ENCODE measurements at regions not wholly inside any gene's neighbourhood (a gene's known extent, or its start where the extent isn't known, plus 50 kb on each side); places are given as distances from the start of the nearest gene placed in this dataset.

DNA sequence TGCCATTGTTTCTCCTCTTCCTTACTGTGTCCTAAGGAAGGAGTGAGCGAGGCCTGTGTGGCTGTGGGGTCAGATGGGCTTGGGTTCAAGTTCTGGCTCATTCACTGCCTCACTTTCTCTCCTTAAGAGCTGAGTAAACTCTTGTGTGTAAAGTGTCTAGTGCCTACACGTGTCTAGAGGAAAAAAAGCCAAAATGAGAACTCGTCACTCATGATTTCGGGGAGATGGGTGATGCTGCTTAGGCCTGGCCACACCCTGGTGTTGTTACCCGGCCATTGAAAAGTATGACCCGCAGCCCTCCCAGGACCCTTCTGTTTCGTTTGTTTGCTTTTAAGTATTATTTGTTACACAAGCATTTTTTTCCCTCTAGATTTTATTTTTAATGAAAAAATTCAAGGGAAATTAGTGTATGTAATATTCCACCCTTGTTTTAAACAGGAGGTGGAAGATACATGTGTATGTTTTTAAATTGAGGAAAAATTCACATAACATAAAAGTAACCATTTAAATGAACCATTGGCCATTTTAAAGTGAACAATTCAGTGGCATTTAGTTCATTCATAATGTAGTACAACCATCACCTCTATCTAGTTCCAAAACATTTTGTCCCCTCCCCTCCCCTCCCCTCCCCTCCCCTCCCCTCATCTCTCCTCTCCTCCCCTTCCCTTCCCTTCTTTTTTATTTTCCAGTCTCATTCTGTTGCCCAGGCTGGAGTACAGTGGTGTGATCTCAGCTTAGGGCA is 71.0 kb downstream of the CEBPB start:
- TF ChIP-seq, protein P1, sequence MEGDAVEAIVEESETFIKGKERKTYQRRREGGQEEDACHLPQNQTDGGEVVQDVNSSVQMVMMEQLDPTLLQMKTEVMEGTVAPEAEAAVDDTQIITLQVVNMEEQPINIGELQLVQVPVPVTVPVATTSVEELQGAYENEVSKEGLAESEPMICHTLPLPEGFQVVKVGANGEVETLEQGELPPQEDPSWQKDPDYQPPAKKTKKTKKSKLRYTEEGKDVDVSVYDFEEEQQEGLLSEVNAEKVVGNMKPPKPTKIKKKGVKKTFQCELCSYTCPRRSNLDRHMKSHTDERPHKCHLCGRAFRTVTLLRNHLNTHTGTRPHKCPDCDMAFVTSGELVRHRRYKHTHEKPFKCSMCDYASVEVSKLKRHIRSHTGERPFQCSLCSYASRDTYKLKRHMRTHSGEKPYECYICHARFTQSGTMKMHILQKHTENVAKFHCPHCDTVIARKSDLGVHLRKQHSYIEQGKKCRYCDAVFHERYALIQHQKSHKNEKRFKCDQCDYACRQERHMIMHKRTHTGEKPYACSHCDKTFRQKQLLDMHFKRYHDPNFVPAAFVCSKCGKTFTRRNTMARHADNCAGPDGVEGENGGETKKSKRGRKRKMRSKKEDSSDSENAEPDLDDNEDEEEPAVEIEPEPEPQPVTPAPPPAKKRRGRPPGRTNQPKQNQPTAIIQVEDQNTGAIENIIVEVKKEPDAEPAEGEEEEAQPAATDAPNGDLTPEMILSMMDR (IDR thresholded peaks at IDR 0.05) = no peak

DNA sequence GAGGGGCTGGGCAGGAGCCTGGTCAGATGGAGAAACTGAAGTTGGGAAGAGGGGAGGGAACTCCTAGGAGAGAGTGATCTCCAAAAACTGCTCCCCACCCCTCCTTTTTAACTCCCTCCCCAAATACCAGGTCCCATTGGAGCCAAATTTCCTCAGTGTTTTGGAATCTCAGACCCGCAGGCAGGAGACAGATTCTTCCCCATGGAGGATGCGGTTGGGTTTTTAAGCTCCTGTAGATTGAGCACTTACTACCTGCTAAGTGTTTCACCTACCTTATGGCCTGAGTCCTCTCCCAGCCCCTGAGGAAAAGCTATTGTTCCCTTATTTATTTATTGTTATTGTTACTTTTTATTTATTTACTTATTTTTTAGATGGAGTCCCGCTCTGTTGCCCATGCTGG is 73.2 kb downstream of the CEBPB start:
- TF ChIP-seq, protein P1 (IDR thresholded peaks at IDR 0.05) = no peak

DNA sequence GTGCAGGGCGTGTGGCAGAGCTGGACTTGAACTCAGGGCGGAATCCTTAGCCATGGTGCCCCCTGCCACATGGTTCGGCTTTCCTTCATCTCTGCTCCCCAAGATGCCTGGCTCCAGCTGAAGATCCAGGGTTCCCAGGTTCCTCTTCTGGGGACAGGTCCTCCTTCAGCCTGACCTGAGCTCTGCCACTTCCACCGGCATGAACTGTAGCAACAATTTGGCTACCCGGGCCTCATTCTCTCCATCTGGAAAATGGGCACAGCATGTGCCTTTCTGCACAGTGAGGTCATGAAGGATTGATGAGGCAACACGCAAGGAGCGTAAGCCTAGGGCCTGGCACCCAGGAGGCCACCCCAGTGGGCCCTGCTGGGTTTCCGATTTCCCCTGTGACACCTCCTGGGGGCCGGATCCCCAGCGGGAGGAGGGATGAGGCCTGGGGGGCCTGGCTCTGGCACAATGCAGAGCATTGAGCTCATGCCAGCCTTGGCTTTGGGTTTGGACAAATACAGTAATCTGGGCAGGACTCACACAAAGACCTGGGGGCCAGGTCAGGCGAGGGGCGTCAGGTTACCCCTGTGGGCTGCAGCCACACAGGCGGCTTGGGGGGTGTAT is 74.0 kb downstream of the CEBPB start:
- TF ChIP-seq, protein P1 (IDR thresholded peaks at IDR 0.05) = no peak

DNA sequence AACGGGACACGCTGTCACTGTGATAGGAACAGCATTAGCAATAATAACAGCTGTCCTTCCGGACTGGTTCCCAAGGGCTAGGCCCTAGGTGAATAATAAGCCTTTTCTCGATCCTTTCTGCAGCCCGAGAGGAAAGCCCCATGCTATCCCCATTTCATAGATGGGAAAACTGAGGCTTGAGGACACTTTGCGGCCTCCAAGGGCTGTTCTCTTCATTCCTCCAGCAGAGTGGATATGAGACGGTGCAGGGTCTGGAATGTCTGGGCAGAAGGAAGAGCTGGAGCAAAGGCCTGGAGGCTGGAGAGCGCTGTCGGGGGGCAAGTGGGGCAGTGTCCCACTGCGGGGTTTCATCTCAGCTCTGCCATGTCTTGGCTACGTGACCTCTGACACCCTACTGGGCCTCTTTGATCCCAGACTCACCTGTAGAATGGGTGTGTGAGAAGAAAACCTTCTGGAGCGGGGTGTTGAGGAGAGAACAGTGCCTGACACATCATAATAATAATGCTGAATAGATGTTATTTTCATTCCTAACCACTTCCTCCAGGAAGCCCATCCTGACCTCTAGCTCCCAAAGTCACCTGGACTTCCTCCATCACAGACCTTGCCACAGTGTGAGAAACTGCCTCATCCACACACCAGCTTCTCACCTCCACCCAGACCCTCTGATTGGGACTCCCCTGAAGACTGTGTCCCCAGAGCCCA is 74.8 kb downstream of the CEBPB start:
- TF ChIP-seq, protein P1 (IDR thresholded peaks at IDR 0.05) = no peak

DNA sequence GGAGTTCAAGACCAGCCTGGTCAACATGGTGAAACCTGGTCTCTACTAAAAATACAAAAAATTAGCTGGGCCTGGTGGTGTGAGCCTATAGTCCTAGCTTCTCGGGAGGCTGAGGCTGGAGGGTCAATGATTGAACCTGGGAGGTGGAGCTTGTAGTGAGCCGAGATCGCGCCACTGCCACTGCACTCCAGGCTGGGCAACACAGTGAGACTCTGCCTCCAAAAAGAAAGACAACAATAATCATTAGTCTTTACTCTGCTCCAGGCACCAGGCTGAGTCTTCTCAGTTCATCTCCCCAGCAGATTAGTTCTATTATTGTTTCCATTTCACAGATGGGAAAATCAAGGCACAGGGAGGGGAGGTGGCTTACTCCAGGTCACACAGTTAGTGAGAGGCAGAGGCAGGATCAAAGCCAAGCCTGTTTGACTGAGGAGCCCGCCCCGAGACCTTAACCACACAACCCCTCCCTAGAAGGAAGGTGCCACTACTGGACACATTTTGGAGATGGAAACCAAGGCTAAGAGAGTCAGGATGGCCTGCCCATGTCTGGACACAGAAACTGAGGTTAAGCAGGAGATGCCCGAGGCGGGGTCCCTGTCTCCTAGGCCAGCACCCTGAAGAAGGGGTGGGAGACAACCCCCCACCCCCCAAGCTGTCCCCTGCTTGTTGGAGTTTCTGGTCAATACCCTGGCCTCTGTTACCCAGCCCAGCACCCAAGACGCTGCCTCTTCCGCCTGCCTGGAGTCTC is 75.8 kb downstream of the CEBPB start:
- TF ChIP-seq, protein P1 (IDR thresholded peaks at IDR 0.05) = no peak

DNA sequence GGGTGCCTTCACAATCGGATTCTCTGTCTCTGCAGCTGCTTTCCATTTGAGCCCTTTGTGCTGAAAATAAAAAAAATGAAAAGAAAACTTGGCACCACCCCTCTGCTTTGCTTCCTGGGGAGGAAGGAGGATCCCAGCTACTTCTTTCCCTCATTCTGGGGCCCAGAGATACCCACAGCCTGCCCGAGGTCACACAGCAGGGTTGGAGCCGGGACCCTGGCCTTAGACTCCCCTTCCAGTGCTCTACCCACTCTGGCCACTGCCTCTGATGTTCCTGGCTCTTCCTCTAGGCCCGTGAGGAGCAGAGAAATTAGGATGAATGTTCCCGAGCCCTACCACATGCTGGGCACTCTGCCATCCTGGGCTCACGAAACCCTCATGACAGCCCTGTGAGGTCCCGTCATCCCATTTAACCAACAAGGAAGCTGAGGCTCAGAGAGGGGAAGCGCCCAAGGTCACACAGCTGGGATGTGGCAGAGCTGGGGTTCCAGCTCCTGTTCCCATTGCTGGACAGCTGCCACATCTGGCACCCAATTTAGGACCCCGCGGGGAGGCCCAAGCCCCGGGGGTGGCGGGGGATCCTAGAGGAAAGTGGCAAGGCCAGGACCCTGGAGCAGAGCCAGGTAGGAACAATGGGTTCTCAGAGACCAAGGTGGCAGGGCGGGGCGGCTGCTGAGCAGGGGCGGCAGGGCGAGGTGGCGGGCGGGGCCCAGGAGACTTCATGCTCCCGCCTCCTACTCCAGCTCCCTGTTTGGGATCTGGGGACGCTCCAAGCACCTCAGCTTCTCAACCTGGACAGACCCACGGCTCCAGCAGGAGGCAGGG is 76.6 kb downstream of the CEBPB start:
- TF ChIP-seq, protein P1 (IDR thresholded peaks at IDR 0.05) = no peak

DNA sequence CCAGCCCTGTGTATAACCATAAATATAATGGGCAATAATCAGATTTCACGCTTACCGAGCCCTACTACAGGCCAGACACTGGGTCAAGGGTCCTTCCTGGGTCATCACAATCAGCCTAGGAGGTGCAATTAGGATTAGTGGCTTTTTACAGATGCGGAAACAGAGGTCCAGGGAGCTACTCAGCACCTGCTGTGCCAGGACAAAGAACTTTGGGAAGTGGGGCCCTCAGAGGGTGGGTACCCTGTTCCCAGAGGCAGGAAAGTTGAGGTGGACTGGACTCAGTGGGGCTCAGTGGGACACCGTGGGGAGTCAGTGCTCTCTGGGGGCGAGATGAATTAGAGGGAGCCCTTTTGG is 77.2 kb downstream of the CEBPB start:
- TF ChIP-seq, protein P1 (IDR thresholded peaks at IDR 0.05) = no peak

Measured in LNCAP (cell line).